Esophagus squamous epithelium (tissue), 4 donors: ENCODE measurements at regions not wholly inside any gene's neighbourhood (a gene's known extent, or its start where the extent isn't known, plus 50 kb on each side); places are given as distances from the start of the nearest gene placed in this dataset.

Experiments
- POLR2A ChIP-seq, 4 donors: fragments of 450-650 bp; IDR thresholded peaks; one replicate each; pipeline ENCODE4 v1.6.1; 2017; ENCODE audit warnings: antibody characterized with exemption in 4 of 4, mild to moderate bottlenecking in 4 of 4, moderate library complexity in 3 of 4
- TF ChIP-seq, protein P1 (sequence below), 6 experiments: fragments of 450-650 bp in 4 of 6; fragments of 200-600 bp in 2 of 6; sonication (generic) in 2 of 6; IDR thresholded peaks; one replicate each; pipeline ENCODE4 v1.5.1; 2016 to 2019; ENCODE audit warnings: antibody characterized with exemption in 6 of 6, mild to moderate bottlenecking in 4 of 6, moderate library complexity in 4 of 6

DNA sequence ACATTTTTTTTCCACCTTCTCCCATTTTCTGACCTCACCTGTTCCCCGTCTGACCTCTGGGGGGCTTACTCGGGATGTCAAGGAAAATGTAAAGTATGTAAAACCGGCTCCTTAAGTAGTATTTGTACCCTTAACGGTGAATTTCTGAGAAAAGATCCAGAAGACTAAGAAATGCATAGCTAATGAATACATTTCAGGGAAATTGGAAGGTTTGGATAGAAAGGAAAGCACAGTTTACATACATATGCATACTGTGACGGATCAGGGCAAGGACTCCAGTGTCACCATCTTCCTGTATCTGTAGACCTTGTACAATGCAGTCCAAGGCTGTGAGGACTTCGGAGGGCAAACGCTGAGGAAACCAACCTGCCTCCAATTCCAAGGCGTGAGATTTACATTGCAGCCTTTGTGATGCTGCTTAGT lies 2185.9 kb upstream of the TENM3 start:
- TF ChIP-seq, protein P1, sequence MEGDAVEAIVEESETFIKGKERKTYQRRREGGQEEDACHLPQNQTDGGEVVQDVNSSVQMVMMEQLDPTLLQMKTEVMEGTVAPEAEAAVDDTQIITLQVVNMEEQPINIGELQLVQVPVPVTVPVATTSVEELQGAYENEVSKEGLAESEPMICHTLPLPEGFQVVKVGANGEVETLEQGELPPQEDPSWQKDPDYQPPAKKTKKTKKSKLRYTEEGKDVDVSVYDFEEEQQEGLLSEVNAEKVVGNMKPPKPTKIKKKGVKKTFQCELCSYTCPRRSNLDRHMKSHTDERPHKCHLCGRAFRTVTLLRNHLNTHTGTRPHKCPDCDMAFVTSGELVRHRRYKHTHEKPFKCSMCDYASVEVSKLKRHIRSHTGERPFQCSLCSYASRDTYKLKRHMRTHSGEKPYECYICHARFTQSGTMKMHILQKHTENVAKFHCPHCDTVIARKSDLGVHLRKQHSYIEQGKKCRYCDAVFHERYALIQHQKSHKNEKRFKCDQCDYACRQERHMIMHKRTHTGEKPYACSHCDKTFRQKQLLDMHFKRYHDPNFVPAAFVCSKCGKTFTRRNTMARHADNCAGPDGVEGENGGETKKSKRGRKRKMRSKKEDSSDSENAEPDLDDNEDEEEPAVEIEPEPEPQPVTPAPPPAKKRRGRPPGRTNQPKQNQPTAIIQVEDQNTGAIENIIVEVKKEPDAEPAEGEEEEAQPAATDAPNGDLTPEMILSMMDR (IDR thresholded peaks at IDR 0.05), result no peak
- no peak for TF ChIP-seq POLR2A (IDR thresholded peaks at IDR 0.05)
